Caco-2 (cell line): ENCODE measurements at regions not wholly inside any gene's neighbourhood (a gene's known extent, or its start where the extent isn't known, plus 50 kb on each side); places are given as distances from the start of the nearest gene placed in this dataset.

ENCODE experiments used
- BruUV-seq: library from RNA; stranded (reverse); fragments of 400-500 nt; replicated peaks from 2 replicates; lab custom pipeline; 2021; lab: Mats Ljungman, UMichigan
- CTCF ChIA-PET: fragments of 300-600 bp; sonication (Branson Sonifier 250); formaldehyde crosslinking; loops from one replicate; lab custom pipeline; 2022; ENCODE audit warnings: antibody characterized with exemption; lab: Charles Lee
- POLR2A ChIA-PET: fragments of 300-600 bp; sonication (Branson Sonifier 250); formaldehyde crosslinking; loops from one replicate; lab custom pipeline; 2022; ENCODE audit warnings: antibody characterized with exemption; lab: Charles Lee
- DNase-seq, 2 experiments: peaks; one replicate each; pipeline versions ENCODE4 v3.0.0 to v3.0.0-alpha.2; 2020 to 2022
- H3K27me3 ChIP-seq: replicated peaks from 2 replicates; pipeline ENCODE4 v1.6.0; 2011; ENCODE audit warnings: low read length; ENCODE audit not compliant: control insufficient read depth, insufficient read depth
- H3K36me3 ChIP-seq: 2 replicates; pipeline ENCODE4 v1.5.1; 2011; ENCODE audit warnings: low read length; ENCODE audit not compliant: control insufficient read depth, insufficient read depth
- H3K4me1 ChIP-seq: fragments of 250-450 bp; sonication (Bioruptor Pico); 2 replicates; pipeline ENCODE4 v1.5.1; 2020; ENCODE audit warnings: mild to moderate bottlenecking
- H3K4me3 ChIP-seq: 2 replicates; pipeline ENCODE4 v1.5.1; 2011; ENCODE audit warnings: low read depth, mild to moderate bottlenecking, control low read depth, low read length
- H3K9me3 ChIP-seq: fragments of 250-450 bp; sonication (Bioruptor Pico); 2 replicates; pipeline ENCODE4 v1.5.1; 2020; ENCODE audit warnings: mild to moderate bottlenecking, moderate library complexity
- H3K27ac Mint-ChIP-seq: one replicate; pipeline ENCODE4 v1.8.0; 2022; ENCODE audit warnings: mixed read lengths; ENCODE audit not compliant: unreplicated experiment
- H3K27me3 Mint-ChIP-seq: one replicate; pipeline ENCODE4 v1.8.0; 2022; ENCODE audit warnings: mixed read lengths; ENCODE audit not compliant: insufficient read depth, unreplicated experiment
- H3K36me3 Mint-ChIP-seq: one replicate; pipeline ENCODE4 v1.8.0; 2022; ENCODE audit warnings: mild to moderate bottlenecking, mixed read lengths; ENCODE audit not compliant: insufficient read depth, unreplicated experiment
- H3K4me1 Mint-ChIP-seq: one replicate; pipeline ENCODE4 v1.8.0; 2022; ENCODE audit warnings: low read depth, mixed read lengths; ENCODE audit not compliant: unreplicated experiment
- H3K4me3 Mint-ChIP-seq: one replicate; pipeline ENCODE4 v1.8.0; 2022; ENCODE audit warnings: mild to moderate bottlenecking, moderate library complexity, mixed read lengths; ENCODE audit not compliant: unreplicated experiment
- H3K9me3 Mint-ChIP-seq: one replicate; pipeline ENCODE4 v1.8.0; 2022; ENCODE audit warnings: mixed read lengths; ENCODE audit not compliant: unreplicated experiment
- CTCF ChIP-seq, 2 experiments: fragments of 200-600 bp in 1 of 2; IDR thresholded peaks; 1 replicate in 1 of 2; 2 replicates in 1 of 2; pipeline versions ENCODE4 v1.5.1 to v1.8.0; 2011 to 2022; ENCODE audit warnings: antibody characterized with exemption in 1 of 2, control low read depth in 1 of 2, inconsistent platforms in 1 of 2, low read depth in 1 of 2, low read length in 1 of 2, mild to moderate bottlenecking in 1 of 2, moderate library complexity in 1 of 2; ENCODE audit not compliant: insufficient read depth in 1 of 2, severe bottlenecking in 1 of 2, unreplicated experiment in 1 of 2
- intact Hi-C: fragments of 100-400 bp; cut with micrococcal nuclease; formaldehyde crosslinking; loops from one replicate; pipeline ENCODE4 v1.10.0; 2022; ENCODE audit not compliant: unreplicated experiment

- Mint-ChIP-seq H3K9me3 (no peaks in the 10 kb centered on the region), H3K4me3 (no peak overlapping the region), H3K27me3 (peaks cover 3% of the 10 kb centered on the region), H3K27ac (no peak overlapping the region), H3K4me1 (no peaks in the 10 kb centered on the region), H3K36me3 (no peaks in the 10 kb centered on the region)
- DNase-seq: no peak
- H3K4me1 ChIP-seq: peaks cover 11% of the 10 kb centered on the region
- no peak for TF ChIP-seq CTCF (IDR thresholded peaks at IDR 0.05; ENCODE audit: insufficient read depth in 1 of 2, low read depth in 1 of 2, low read length in 1 of 2, severe bottlenecking in 1 of 2, unreplicated experiment in 1 of 2)
- BruUV-seq: no TSS peak
- intact Hi-C loops: no loop called here
- ChIA-PET CTCF (no interaction called here), POLR2A (no interaction called here)
- no peaks in the 10 kb centered on the region for H3K27me3 ChIP-seq
- H3K4me3 ChIP-seq: no peak overlapping the region
- H3K36me3 ChIP-seq: no peaks in the 10 kb centered on the region
- no peaks in the 10 kb centered on the region for H3K9me3 ChIP-seq
Measured at GRCh38 chr7:9201928-9202327, 768.5 kb downstream of the NXPH1 start.

DNA sequence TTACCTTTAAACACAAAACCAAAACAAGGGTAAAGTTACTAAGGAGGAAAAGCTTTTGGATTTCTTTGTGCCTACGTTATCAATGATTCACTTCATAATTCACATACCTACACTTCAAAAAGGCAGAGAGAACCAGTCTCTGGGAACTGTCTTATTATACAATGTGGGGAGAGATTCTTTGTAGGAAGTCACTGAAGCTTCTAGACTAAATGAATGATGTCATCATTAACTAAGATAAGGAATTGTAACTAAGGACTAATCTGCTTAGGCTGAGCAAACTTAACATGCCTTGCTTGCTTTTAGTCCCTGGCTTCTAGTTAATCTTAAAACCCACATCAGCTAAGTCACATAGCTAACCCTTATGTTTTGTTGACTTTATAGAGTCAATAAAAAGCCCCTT lies 771.2 kb downstream of the NXPH1 start:
- no peaks in the 10 kb centered on the region for H3K9me3 Mint-ChIP-seq
- BruUV-seq: no TSS peak
- ChIA-PET CTCF (no interaction called here), POLR2A (no interaction called here)
- H3K4me3 ChIP-seq: no peak overlapping the region
- no peaks in the 10 kb centered on the region for H3K36me3 ChIP-seq
- DNase-seq: no peak
- H3K27me3 ChIP-seq: no peaks in the 10 kb centered on the region
- TF ChIP-seq CTCF (IDR thresholded peaks at IDR 0.05; ENCODE audit: insufficient read depth in 1 of 2, low read depth in 1 of 2, low read length in 1 of 2, severe bottlenecking in 1 of 2, unreplicated experiment in 1 of 2): no peak
- no peaks in the 10 kb centered on the region for H3K36me3 Mint-ChIP-seq
- no peaks in the 10 kb centered on the region for H3K27me3 Mint-ChIP-seq
- H3K4me3 Mint-ChIP-seq: no peak overlapping the region
- peaks cover 11% of the 10 kb centered on the region for H3K4me1 ChIP-seq
- H3K27ac Mint-ChIP-seq: no peak overlapping the region
- no peaks in the 10 kb centered on the region for H3K4me1 Mint-ChIP-seq
- H3K9me3 ChIP-seq: no peaks in the 10 kb centered on the region
- intact Hi-C loops: no loop called here

DNA sequence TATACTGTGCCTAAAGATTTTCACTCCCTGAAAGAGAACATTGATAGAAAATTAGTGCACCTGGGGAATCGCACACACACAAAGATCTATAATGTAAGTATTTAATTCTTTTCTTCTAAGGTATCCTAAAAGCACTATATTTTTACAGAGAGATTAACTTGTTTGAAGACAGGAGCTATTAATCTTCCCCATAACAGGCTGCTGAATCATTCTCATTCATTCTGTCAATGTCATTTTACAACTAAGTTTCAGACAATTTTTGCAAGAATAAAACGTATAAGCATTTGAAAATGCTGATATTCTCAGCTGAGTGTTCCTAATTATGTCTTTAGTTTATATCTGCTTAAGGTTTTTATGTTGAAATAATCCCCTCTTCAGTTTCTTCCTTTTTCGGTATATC lies 776.7 kb downstream of the NXPH1 start:
- Mint-ChIP-seq H3K9me3 (no peaks in the 10 kb centered on the region), H3K27me3 (no peaks in the 10 kb centered on the region), H3K36me3 (no peaks in the 10 kb centered on the region), H3K4me3 (no peak overlapping the region), H3K27ac (no peak overlapping the region), H3K4me1 (no peaks in the 10 kb centered on the region)
- no TSS peak for BruUV-seq
- POLR2A ChIA-PET: no interaction called here
- CTCF ChIA-PET: no interaction called here
- H3K4me3 ChIP-seq: no peak overlapping the region
- H3K9me3 ChIP-seq: no peaks in the 10 kb centered on the region
- no peak for TF ChIP-seq CTCF (IDR thresholded peaks at IDR 0.05; ENCODE audit: insufficient read depth in 1 of 2, low read depth in 1 of 2, low read length in 1 of 2, severe bottlenecking in 1 of 2, unreplicated experiment in 1 of 2)
- no peak for DNase-seq
- no peaks in the 10 kb centered on the region for H3K36me3 ChIP-seq
- peaks cover 1% of the 10 kb centered on the region for H3K4me1 ChIP-seq
- intact Hi-C loops: no loop called here
- no peaks in the 10 kb centered on the region for H3K27me3 ChIP-seq
